Activated CD8-positive, alpha-beta memory T cell treated with anti-CD3 and anti-CD28 coated beads, Interleukin-2, amount 50 U/mL, for 48 hours (primary cell): ENCODE measurements at regions not wholly inside any gene's neighbourhood (a gene's known extent, or its start where the extent isn't known, plus 50 kb on each side); places are given as distances from the start of the nearest gene placed in this dataset.

Experiments
- DNase-seq: peaks from one replicate; pipeline ENCODE4 v3.0.0-alpha.2; 2020

DNA sequence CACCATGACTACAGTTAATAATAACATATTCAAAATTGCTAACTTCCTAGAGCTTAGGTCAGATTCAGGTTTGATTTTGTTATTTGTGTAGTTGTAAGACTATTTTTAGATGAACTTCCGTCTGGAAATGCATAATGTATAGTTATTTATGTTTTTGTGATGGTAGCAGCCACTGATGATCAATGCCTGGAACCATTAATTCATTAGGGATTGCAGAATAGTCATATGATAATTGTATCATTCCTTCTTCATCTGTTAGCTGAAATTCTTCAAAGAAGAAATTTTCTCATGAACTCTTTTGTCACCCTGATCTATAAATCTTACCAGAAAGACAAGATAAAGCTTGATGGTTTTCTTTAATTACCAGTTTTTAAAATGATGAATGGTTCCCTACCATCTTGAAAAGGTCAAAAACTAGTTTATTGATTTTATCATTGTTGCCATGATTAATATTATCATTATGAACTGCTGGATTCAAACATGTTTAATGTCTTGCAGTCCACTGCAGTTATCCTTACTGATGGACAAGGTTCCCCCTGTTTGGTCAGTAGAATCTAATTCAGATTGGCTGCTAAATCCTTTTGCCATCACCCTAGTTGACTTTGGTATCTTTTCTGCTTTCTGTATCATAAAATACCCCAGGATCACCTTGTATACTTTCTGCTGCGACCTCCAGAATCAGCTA, 433.3 kb downstream of the GPAM start:
- no peak for DNase-seq

DNA sequence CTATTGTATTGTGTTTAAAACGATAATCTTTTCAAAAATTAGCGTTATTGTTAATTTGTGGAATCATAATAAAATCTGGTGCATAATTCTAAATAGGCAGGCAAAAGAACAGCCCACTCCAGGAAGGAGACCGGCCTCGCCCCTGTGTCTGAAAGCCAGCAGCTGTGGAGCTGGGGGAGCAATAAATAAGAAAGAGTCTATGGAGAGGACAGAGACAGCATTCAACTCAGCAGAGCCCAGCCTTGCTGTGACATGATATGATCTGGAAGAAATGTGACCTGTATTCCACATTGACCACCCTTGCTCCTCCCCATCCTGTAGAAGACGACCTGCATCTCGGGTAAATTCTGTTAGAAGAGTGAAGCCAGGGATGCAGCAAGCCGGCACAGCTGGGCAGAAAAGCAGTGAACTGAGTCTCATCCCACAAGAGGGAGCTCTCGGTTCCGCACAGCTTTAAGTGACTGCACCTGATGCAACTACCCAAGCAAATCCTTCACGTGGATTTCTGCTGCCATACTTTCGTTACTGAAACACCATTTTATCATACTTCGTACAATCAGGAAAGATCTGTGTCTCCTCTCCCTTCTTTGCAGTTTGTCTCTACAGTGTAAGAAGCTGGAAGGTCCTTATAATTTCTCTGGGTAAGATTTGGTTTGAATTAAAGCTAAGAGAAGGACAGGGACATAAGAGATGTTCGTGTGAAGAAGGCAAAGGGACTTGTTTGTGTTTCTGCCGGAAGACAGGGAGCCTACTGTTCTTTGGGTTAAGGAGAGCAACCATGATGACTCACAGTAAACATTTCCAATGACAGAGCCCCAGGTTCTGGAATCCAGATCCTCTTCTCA, 427.1 kb downstream of the GPAM start:
- no peak for DNase-seq

- DNase-seq = no peak
Measured at GRCh38 chr10:111758593-111758992, 425.0 kb downstream of the GPAM start.

GRCh38 chr10:111762114-111762513, 421.5 kb downstream of the GPAM start:
- no peak for DNase-seq

- no peak for DNase-seq
Measured at GRCh38 chr10:111765216-111765615, 418.3 kb downstream of the GPAM start.

DNA sequence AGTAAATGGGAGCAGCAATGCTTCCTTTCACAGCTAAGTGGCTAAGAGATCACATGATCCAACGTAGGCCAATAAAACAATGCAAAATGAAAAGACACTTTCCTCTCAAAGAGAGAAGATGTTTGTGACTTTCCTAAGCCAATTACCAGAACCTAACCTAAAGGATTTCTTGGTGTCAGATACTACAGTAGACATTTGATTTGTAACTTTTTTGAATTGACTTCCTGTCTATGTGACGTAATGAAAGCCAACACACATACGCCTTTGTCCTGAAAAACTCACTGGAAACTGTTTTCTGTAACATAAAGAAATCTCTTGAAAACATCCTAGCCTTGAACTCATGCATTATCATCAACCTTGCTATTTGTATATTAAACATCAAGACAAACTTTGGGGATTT, 417.1 kb downstream of the GPAM start:
- DNase-seq = no peak

DNA sequence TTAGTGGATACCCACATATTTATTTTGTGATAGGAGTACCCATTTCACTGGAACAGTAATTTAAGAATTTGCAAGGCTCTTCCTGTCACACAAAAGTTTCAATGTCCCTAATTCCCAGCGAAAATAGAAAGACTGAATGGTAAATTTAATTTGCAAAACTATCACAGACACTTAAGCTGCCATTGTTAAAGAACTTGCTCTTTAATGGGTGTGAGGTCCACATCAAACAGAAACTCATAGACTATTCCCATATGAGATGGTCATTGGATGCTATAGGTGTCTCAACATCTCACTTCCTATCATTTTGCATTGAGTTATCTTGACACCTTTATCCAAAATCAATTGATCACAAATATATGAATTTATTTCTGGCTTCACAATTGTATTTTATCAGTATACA, 415.9 kb downstream of the GPAM start:
- no peak for DNase-seq

GRCh38 chr10:111773950-111774349, 409.6 kb downstream of the GPAM start:
- DNase-seq = no peak

DNA sequence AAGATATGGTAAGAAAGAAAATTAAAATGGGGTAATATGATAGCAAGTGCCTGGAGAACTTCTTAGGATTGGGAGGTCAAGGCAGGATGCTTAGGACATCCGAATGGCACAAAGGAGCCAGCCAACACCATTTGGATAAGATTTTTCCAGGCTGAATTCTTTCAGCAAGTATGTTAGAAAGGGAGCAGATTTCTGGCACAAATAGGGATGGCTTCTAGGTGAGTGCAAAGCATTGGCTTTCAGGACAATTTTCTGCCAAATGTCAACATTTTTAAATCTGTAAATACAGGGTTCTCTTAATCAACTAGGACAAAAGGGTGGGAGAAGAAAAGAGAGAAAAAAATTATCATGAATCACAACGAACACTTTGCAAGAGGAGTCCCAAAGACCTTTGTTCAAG, 409.1 kb downstream of the GPAM start:
- no peak for DNase-seq

DNA sequence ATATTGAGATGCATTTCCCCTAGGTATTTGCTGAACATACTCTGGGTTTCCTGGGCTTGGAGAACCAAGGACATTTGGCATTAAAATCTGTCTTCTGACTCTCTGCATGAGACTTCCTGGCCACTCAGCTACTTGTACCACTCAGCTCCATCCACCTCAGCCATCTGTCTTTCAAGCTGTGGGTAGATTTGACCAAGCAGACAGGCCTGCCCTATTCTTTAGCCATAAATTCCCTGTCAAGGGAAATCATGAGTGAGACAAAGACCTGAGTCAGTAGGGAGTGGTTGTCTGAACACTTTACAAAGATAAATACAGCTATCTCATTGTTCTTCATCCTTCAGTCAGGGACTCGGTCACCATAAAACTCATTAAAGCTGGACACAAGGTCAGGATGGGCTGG, 399.1 kb downstream of the GPAM start:
- DNase-seq = no peak

- no peak for DNase-seq
Measured at GRCh38 chr10:111784946-111785465, 398.6 kb downstream of the GPAM start.

GRCh38 chr10:111785921-111786320, 397.6 kb downstream of the GPAM start:
- no peak for DNase-seq

DNA sequence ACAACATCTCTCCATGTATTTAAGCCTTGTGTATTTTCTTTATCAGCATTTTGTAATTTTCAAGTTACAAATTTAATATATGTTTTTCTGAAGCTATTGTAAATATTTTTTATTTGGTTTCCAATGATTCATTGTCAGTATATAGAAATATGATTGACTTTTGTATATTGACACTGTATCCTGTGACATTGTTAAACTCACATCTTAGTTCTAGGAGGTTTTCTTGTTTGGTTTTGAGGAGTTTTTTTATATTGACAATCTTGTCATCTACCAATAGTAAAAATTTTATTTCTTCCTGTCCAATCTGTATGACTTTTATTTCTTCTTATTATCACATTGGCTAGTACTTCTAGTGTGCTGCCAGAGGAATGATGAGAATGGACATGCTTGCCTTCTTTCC, 393.7 kb downstream of the GPAM start:
- no peak for DNase-seq

DNA sequence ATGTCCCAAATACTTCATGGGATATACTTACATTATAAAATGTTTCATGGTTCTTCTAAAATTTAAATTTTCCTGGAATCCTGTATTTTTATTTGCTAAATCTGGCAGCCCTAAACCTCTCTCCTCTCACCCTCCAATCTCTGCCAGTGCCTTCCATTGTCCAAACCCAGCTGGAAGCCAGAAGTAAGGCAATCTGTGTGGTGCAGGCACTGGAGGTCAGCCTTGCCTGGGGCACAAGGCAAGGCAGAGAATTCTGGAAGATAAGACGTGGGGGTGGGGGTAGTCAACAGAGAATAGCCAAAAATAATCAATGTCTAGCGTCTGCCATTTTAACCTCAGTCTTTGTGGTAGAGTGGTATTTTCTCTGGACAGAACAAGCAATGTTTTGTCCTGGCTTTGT, 381.7 kb downstream of the GPAM start:
- DNase-seq = no peak

DNA sequence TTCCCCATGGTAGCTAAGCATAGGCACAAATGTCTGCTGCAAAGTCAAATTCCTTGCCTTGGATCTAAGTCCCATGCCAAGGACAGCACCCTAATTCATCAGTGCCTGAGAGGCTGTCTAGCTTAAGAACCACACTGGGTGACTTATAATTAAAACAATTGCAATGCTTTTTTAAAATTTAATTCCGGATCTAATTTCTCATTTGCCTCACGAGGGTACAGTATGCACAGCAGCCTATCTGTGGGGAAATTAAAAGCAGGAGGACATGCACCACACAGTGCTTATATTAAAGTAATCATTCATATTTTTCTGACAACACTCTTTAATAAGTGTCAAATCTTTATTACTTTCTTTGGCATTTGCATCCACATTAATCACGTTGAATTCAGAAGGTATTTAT, 378.8 kb downstream of the GPAM start:
- DNase-seq = no peak

DNA sequence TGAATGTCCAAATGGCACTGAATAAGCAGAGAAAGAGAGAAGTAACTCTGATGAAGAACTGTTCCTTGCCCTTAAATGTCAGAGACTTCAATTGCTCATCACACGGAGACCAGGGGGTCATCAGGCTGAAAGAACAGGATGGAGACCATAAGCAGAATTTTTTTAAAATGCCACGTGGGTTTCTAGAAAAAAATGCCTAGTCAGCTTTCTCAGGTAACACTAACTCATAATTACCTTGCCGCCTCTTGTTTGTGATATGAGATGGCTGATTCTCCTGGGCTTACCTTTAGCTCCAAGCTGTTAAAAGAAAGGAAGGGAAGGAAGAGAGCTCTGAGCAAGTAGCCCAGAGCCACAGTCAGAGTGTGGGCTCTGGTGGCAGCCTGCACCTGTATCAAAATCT, 372.0 kb downstream of the GPAM start:
- no peak for DNase-seq

- DNase-seq = no peak
Measured at GRCh38 chr10:111820471-111820870, 363.1 kb downstream of the GPAM start.

DNA sequence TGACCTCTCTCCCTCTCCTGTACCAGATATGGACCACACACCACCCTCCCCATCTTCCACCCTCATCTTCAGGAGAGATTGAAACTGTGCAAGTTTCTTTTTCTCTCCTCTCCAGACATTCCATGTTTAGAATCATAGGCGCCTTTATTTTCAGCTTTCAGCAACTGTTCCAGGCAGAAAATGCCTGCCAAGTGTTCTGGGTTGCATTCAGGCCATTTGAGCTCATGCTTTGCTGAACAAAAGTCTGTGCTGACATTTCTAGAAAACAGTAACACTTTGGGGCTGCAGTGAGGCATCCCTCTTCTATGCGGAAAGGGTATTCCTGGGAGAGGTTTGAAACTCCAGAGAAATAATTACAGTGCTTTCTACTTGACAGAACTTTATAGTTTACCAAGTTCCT, 361.7 kb downstream of the GPAM start:
- no peak for DNase-seq

GRCh38 chr10:111822661-111823060, 360.9 kb downstream of the GPAM start:
- no peak for DNase-seq

- DNase-seq = no peak
Measured at GRCh38 chr10:111824128-111824527, 359.4 kb downstream of the GPAM start.

- no peak for DNase-seq
Measured at GRCh38 chr10:111830359-111830758, 353.2 kb downstream of the GPAM start.

- no peak for DNase-seq
Measured at GRCh38 chr10:111831058-111831457, 352.5 kb downstream of the GPAM start.

DNA sequence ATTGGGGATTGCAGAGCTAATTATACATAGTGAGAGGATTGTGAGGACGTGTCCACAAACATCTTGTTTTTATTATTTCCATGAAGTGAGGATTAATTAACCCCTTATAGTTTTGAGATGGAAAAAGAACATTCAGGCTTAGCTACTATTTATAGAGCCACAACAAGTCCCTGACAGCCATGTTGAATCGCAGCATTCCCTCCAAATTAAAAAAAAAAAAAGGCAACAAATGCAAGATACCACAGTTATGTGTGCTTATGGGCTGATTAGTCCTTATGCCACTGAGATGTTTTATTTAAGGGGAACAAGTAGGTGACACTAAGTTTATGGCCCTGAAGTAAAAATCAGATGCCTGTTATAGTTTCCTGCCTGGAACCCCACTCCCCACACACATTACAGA, 350.3 kb downstream of the GPAM start:
- DNase-seq = no peak

DNA sequence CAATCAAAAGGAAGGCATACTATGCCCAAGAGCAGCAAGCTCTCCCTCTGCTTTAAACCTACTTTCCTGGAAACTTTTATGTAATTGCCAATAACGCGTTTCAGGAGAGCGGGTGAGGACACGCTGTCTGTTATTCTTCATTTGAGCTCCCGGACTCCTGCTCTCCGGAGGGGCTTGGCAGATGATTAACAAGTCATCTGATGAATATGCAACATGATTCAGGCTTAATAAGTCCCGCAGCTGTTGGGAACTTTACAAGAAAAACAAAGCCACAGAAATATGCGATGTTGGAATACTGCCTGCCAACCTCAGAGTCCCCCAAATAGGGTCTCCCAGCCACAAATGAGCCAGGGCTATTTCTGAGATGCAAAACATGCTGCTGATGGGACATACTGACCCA, 348.0 kb downstream of the GPAM start:
- DNase-seq = no peak
